ENCODE measurements at regions not wholly inside any gene's neighbourhood (a gene's known extent, or its start where the extent isn't known, plus 50 kb on each side); places are given as distances from the start of the nearest gene placed in this dataset.

- H3K9me3 ChIP-seq (ENCODE audit: low read depth) = no peaks in the 10 kb centered on the region
- peaks cover 40% of the 10 kb centered on the region for H3K9me3 Mint-ChIP-seq
- peaks cover 4% of the 10 kb centered on the region for H3K36me3 Mint-ChIP-seq
- no peaks in the 10 kb centered on the region for H3K79me2 ChIP-seq (ENCODE audit: low read depth)
- no peaks in the 10 kb centered on the region for H3F3A ChIP-seq (ENCODE audit: low read depth)
- H3K27ac Mint-ChIP-seq = no peak overlapping the region
- TF ChIP-seq CTCF (IDR thresholded peaks at IDR 0.05) (no peak), EZH2phosphoT487 (IDR thresholded peaks at IDR 0.05) (no peak), EZH2 (IDR thresholded peaks at IDR 0.05) (no peak)
- no peak overlapping the region for H3K4me3 ChIP-seq
- H3K9ac ChIP-seq = no peak overlapping the region
- no peak for DNase-seq (ENCODE audit: low spot score)
- H4K20me1 ChIP-seq (ENCODE audit: low read depth) = no peaks in the 10 kb centered on the region
- no peaks in the 10 kb centered on the region for H3K27me3 Mint-ChIP-seq (ENCODE audit: insufficient read depth, low read depth)
- H3K27ac ChIP-seq = no peak overlapping the region
- H3K36me3 ChIP-seq = no peaks in the 10 kb centered on the region
- no peak overlapping the region for H3K4me3 Mint-ChIP-seq
- H3K4me2 ChIP-seq = no peak overlapping the region
- no peak overlapping the region for H2AFZ ChIP-seq (replicated peaks)
- no peaks in the 10 kb centered on the region for H3K4me1 Mint-ChIP-seq
- H3K4me1 ChIP-seq = no peaks in the 10 kb centered on the region
- H3K27me3 ChIP-seq = no peaks in the 10 kb centered on the region
These were observed 665.2 kb downstream of the TBC1D4 start for GRCh38 chr13:74816737-74817136.

GRCh38 chr13:74796157-74796556, 662.0 kb upstream of the KLF12 start:
- Mint-ChIP-seq H3K27ac (no peak overlapping the region), H3K4me1 (peaks cover 10% of the 10 kb centered on the region), H3K36me3 (peaks cover 2% of the 10 kb centered on the region), H3K4me3 (no peak overlapping the region), H3K9me3 (peaks cover 22% of the 10 kb centered on the region), H3K27me3 (ENCODE audit: insufficient read depth, low read depth) (no peaks in the 10 kb centered on the region)
- no peak overlapping the region for H3K4me2 ChIP-seq
- no peaks in the 10 kb centered on the region for H3K79me2 ChIP-seq (ENCODE audit: low read depth)
- no peak overlapping the region for H3K27ac ChIP-seq
- H3F3A ChIP-seq (ENCODE audit: low read depth) = no peaks in the 10 kb centered on the region
- H3K4me1 ChIP-seq = peaks cover 8% of the 10 kb centered on the region
- no peaks in the 10 kb centered on the region for H3K27me3 ChIP-seq
- no peaks in the 10 kb centered on the region for H4K20me1 ChIP-seq (ENCODE audit: low read depth)
- no peak overlapping the region for H3K4me3 ChIP-seq
- no peak for TF ChIP-seq EZH2phosphoT487 (IDR thresholded peaks at IDR 0.05)
- TF ChIP-seq EZH2 (IDR thresholded peaks at IDR 0.05) = no peak
- peak; percentile 15 for TF ChIP-seq CTCF (IDR thresholded peaks at IDR 0.05)
- no peak overlapping the region for H3K9ac ChIP-seq
- DNase-seq (ENCODE audit: low spot score) = no peak
- no peaks in the 10 kb centered on the region for H3K36me3 ChIP-seq
- H3K9me3 ChIP-seq (ENCODE audit: low read depth) = no peaks in the 10 kb centered on the region
- H2AFZ ChIP-seq (replicated peaks) = no peak overlapping the region

DNA sequence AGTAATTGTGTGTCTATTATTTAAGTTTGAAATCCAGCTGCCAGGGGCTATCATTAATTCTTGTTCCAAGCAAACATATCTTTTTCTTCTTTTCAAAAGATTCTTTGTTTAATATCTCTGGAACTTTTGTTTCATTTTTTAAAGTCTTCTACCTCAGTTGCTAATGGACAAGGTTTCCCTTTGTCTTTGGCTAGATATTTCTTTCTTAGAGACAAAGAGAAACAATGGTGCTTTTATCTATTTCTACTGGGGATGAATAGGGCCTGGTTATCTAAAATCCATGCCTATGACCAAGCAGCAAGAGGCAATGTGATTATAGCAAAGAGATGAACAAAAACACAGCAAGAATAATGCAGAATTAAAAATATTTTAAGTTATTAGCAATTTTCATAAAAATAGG, 661.3 kb upstream of the KLF12 start:
- no peaks in the 10 kb centered on the region for H3K79me2 ChIP-seq (ENCODE audit: low read depth)
- H3K4me1 Mint-ChIP-seq = peaks cover 10% of the 10 kb centered on the region
- no peaks in the 10 kb centered on the region for H3K9me3 ChIP-seq (ENCODE audit: low read depth)
- no peak overlapping the region for H3K9ac ChIP-seq
- TF ChIP-seq CTCF (IDR thresholded peaks at IDR 0.05) (no peak), EZH2phosphoT487 (IDR thresholded peaks at IDR 0.05) (no peak), EZH2 (IDR thresholded peaks at IDR 0.05) (no peak)
- peaks cover 8% of the 10 kb centered on the region for H3K4me1 ChIP-seq
- no peak overlapping the region for H3K27ac Mint-ChIP-seq
- no peak overlapping the region for H2AFZ ChIP-seq (replicated peaks)
- no peak overlapping the region for H3K27ac ChIP-seq
- H3K4me3 ChIP-seq = no peak overlapping the region
- H3K27me3 ChIP-seq = no peaks in the 10 kb centered on the region
- H3K4me2 ChIP-seq = no peak overlapping the region
- no peaks in the 10 kb centered on the region for H4K20me1 ChIP-seq (ENCODE audit: low read depth)
- no peak for DNase-seq (ENCODE audit: low spot score)
- H3K4me3 Mint-ChIP-seq = no peak overlapping the region
- no peaks in the 10 kb centered on the region for H3K27me3 Mint-ChIP-seq (ENCODE audit: insufficient read depth, low read depth)
- H3K9me3 Mint-ChIP-seq = peaks cover 28% of the 10 kb centered on the region
- no peaks in the 10 kb centered on the region for H3K36me3 ChIP-seq
- H3F3A ChIP-seq (ENCODE audit: low read depth) = no peaks in the 10 kb centered on the region
- peaks cover 2% of the 10 kb centered on the region for H3K36me3 Mint-ChIP-seq

Measured in neural progenitor cell (in vitro differentiated cells).